Endothelial cell (in vitro differentiated cells): ENCODE measurements at regions not wholly inside any gene's neighbourhood (a gene's known extent, or its start where the extent isn't known, plus 50 kb on each side); places are given as distances from the start of the nearest gene placed in this dataset.

Source experiments
- DNase-seq: peaks from one replicate; pipeline ENCODE4 v3.0.0; 2021; ENCODE audit warnings: low spot score
- H3K27ac Mint-ChIP-seq: one replicate; pipeline ENCODE4 v1.8.0; 2021; ENCODE audit warnings: mixed read lengths, inconsistent platforms; ENCODE audit not compliant: unreplicated experiment
- H3K27me3 Mint-ChIP-seq: one replicate; pipeline ENCODE4 v1.8.0; 2021; ENCODE audit warnings: mild to moderate bottlenecking, moderate library complexity, mixed read lengths, inconsistent platforms; ENCODE audit not compliant: unreplicated experiment
- H3K36me3 Mint-ChIP-seq: one replicate; pipeline ENCODE4 v1.8.0; 2021; ENCODE audit warnings: mild to moderate bottlenecking, low read depth, mixed read lengths, inconsistent platforms; ENCODE audit not compliant: unreplicated experiment
- H3K4me1 Mint-ChIP-seq: one replicate; pipeline ENCODE4 v1.8.0; 2021; ENCODE audit warnings: mild to moderate bottlenecking, mixed read lengths, inconsistent platforms; ENCODE audit not compliant: unreplicated experiment
- H3K4me3 Mint-ChIP-seq: one replicate; pipeline ENCODE4 v1.8.0; 2021; ENCODE audit warnings: mild to moderate bottlenecking, mixed read lengths, inconsistent platforms; ENCODE audit not compliant: unreplicated experiment
- H3K9me3 Mint-ChIP-seq: one replicate; pipeline ENCODE4 v1.8.0; 2021; ENCODE audit warnings: mixed read lengths, inconsistent platforms; ENCODE audit not compliant: unreplicated experiment
- TF ChIP-seq, protein P1 (sequence below): fragments of 200-600 bp; sonication (generic); IDR thresholded peaks from one replicate; pipeline ENCODE4 v1.5.0; 2021; ENCODE audit warnings: antibody characterized with exemption; ENCODE audit not compliant: unreplicated experiment

GRCh38 chr3:40951636-40952035 lies 247.7 kb upstream of the CTNNB1 start:
- no peaks in the 10 kb centered on the region for H3K4me1 Mint-ChIP-seq
- TF ChIP-seq, protein P1, sequence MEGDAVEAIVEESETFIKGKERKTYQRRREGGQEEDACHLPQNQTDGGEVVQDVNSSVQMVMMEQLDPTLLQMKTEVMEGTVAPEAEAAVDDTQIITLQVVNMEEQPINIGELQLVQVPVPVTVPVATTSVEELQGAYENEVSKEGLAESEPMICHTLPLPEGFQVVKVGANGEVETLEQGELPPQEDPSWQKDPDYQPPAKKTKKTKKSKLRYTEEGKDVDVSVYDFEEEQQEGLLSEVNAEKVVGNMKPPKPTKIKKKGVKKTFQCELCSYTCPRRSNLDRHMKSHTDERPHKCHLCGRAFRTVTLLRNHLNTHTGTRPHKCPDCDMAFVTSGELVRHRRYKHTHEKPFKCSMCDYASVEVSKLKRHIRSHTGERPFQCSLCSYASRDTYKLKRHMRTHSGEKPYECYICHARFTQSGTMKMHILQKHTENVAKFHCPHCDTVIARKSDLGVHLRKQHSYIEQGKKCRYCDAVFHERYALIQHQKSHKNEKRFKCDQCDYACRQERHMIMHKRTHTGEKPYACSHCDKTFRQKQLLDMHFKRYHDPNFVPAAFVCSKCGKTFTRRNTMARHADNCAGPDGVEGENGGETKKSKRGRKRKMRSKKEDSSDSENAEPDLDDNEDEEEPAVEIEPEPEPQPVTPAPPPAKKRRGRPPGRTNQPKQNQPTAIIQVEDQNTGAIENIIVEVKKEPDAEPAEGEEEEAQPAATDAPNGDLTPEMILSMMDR, result no peak
- no peak for DNase-seq
- H3K4me3 Mint-ChIP-seq, result no peak overlapping the region
- H3K9me3 Mint-ChIP-seq, result peaks cover 7% of the 10 kb centered on the region
- H3K27me3 Mint-ChIP-seq, result no peaks in the 10 kb centered on the region
- no peaks in the 10 kb centered on the region for H3K36me3 Mint-ChIP-seq
- H3K27ac Mint-ChIP-seq, result no peak overlapping the region

GRCh38 chr3:40961104-40961857 lies 238.0 kb upstream of the CTNNB1 start:
- Mint-ChIP-seq H3K27me3 (no peaks in the 10 kb centered on the region), H3K36me3 (peaks cover 6% of the 10 kb centered on the region), H3K4me3 (no peak overlapping the region), H3K9me3 (peaks cover 6% of the 10 kb centered on the region), H3K4me1 (peaks cover 4% of the 10 kb centered on the region), H3K27ac (no peak overlapping the region)
- no peak for DNase-seq
- TF ChIP-seq, protein P1, result no peak

DNA sequence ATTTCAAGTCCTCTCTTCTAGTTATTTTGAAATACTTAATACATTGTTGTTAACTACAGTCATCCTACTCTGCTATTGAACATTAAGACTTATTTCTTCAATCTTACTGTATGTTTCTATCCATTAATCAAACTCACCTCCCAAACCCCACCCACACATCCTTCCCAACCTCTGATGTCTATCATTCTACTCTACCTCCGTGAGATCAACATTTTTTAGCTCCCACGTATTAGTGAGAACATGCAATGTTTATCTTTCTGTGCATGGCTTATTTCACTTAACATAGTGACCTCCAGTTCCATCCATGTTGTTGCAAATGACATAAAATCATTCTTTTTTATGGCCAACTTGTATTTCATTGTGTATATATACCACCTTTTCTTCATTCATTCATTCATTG lies 236.6 kb upstream of the CTNNB1 start:
- H3K27ac Mint-ChIP-seq, result no peak overlapping the region
- TF ChIP-seq, protein P1, result no peak
- no peak overlapping the region for H3K4me3 Mint-ChIP-seq
- no peaks in the 10 kb centered on the region for H3K27me3 Mint-ChIP-seq
- peaks cover 4% of the 10 kb centered on the region for H3K4me1 Mint-ChIP-seq
- no peak for DNase-seq
- H3K36me3 Mint-ChIP-seq, result peaks cover 6% of the 10 kb centered on the region
- no peaks in the 10 kb centered on the region for H3K9me3 Mint-ChIP-seq

GRCh38 chr3:40968666-40969065 lies 230.6 kb upstream of the CTNNB1 start:
- TF ChIP-seq, protein P1, result no peak
- H3K9me3 Mint-ChIP-seq, result no peaks in the 10 kb centered on the region
- no peaks in the 10 kb centered on the region for H3K36me3 Mint-ChIP-seq
- no peak overlapping the region for H3K4me3 Mint-ChIP-seq
- H3K4me1 Mint-ChIP-seq, result peaks cover 27% of the 10 kb centered on the region
- no peak for DNase-seq
- H3K27me3 Mint-ChIP-seq, result peaks cover 7% of the 10 kb centered on the region
- H3K27ac Mint-ChIP-seq, result no peak overlapping the region

DNA sequence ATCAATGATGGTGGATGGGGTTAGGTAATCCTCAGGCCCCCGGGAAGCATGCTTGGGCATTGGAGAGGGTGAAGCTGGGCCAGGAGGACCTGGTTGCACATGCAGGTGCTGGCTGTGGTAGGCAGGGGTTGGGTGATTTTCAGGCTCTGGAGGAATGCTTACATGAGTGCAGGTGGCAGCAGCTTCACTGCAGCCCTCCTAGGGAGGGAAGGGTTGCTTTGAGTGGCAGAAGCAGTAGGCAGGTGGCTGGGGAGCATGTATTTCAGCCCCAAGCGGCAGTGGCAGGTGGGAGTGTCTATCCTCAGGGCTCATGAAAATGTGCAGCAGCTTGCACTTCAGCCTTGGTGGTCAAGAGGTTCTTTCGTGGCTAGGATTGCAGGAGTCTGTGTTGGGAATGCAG lies 230.0 kb upstream of the CTNNB1 start:
- Mint-ChIP-seq H3K27ac (no peak overlapping the region), H3K36me3 (peaks cover 4% of the 10 kb centered on the region), H3K9me3 (no peaks in the 10 kb centered on the region), H3K4me3 (no peak overlapping the region), H3K4me1 (peaks cover 34% of the 10 kb centered on the region), H3K27me3 (peaks cover 12% of the 10 kb centered on the region)
- no peak for DNase-seq
- TF ChIP-seq, protein P1, result no peak
